Activated CD4-positive, alpha-beta T cell treated with anti-CD3 and anti-CD28 coated beads for 36 hours (primary cell): ENCODE measurements at regions not wholly inside any gene's neighbourhood (a gene's known extent, or its start where the extent isn't known, plus 50 kb on each side); places are given as distances from the start of the nearest gene placed in this dataset.
"Not testable (repeated sequence)": the region's sequence is repeated elsewhere in the genome, so short reads cannot be mapped to it uniquely, and the experiment has no call there.

Experiments used
- ATAC-seq: fragments of 200-7000 bp; cut with Tn5 transposase; one replicate; pipeline ENCODE4 v1.10.0; 2021; ENCODE audit warnings: mild to moderate bottlenecking, moderate library complexity
- CTCF ChIA-PET: fragments of 350-600 bp; sonication (Branson Sonifier 250); formaldehyde crosslinking; loops from one replicate; lab custom pipeline; 2021; ENCODE audit warnings: antibody characterized with exemption; lab: Charles Lee
- POLR2A ChIA-PET: fragments of 350-600 bp; sonication (Branson Sonifier 250); formaldehyde crosslinking; loops from one replicate; lab custom pipeline; 2021; ENCODE audit warnings: antibody characterized with exemption, inconsistent platforms; lab: Charles Lee
- DNase-seq: peaks from one replicate; pipeline ENCODE4 v3.0.0-alpha.2; 2020
- H3K27ac Mint-ChIP-seq: one replicate; pipeline ENCODE4 v1.8.0; 2021; ENCODE audit warnings: mixed read lengths
- H3K27me3 Mint-ChIP-seq: one replicate; pipeline ENCODE4 v1.8.0; 2021; ENCODE audit warnings: mixed read lengths
- H3K36me3 Mint-ChIP-seq: one replicate; pipeline ENCODE4 v1.8.0; 2021; ENCODE audit warnings: low read depth, mixed read lengths
- H3K4me1 Mint-ChIP-seq: one replicate; pipeline ENCODE4 v1.8.0; 2021; ENCODE audit warnings: mixed read lengths
- H3K4me3 Mint-ChIP-seq: one replicate; pipeline ENCODE4 v1.8.0; 2021; ENCODE audit warnings: mild to moderate bottlenecking, moderate library complexity, mixed read lengths
- H3K9me3 Mint-ChIP-seq: one replicate; pipeline ENCODE4 v1.8.0; 2021; ENCODE audit warnings: low read depth, mixed read lengths
- intact Hi-C, 2 experiments: fragments of 100-400 bp; cut with DNase I in 1 of 2; cut with micrococcal nuclease in 1 of 2; formaldehyde crosslinking; loops; one replicate each; pipeline versions ENCODE4 v1.14.2 to v1.15.1; 2022 to 2024; cut with DNase I, micrococcal nuclease

GRCh38 chr5:82425591-82425990 lies 147.4 kb upstream of the RPS23 start:
- DNase-seq (no peak), ATAC-seq (no peak)
- ChIA-PET CTCF (interaction anchor here (0.8 kb wide), 1 partner anchor 25 kb away, joined by 3 read pairs; no protein-coding TSS in a partner anchor), POLR2A (no interaction called here)
- Mint-ChIP-seq H3K27me3 (no peaks in the 10 kb centered on the region), H3K36me3 (no peaks in the 10 kb centered on the region), H3K4me1 (no peaks in the 10 kb centered on the region), H3K27ac (no peak overlapping the region), H3K9me3 (no peaks in the 10 kb centered on the region), H3K4me3 (no peak overlapping the region)
- intact Hi-C loops, result no loop called here

- H3K4me3 Mint-ChIP-seq, result no peak overlapping the region
- intact Hi-C loops, result no loop called here
- no peak for ATAC-seq
- no peak for DNase-seq
- H3K4me1 Mint-ChIP-seq, result no peaks in the 10 kb centered on the region
- POLR2A ChIA-PET, result no interaction called here
- H3K9me3 Mint-ChIP-seq, result no peaks in the 10 kb centered on the region
- H3K36me3 Mint-ChIP-seq, result no peaks in the 10 kb centered on the region
- H3K27ac Mint-ChIP-seq, result no peak overlapping the region
- no peaks in the 10 kb centered on the region for H3K27me3 Mint-ChIP-seq
- CTCF ChIA-PET, result no interaction called here
These were observed 146.1 kb upstream of the RPS23 start for GRCh38 chr5:82424211-82424610.

GRCh38 chr5:82422751-82423181 lies 144.6 kb upstream of the RPS23 start:
- CTCF ChIA-PET, result no interaction called here
- Mint-ChIP-seq H3K9me3 (no peaks in the 10 kb centered on the region), H3K36me3 (no peaks in the 10 kb centered on the region), H3K27me3 (no peaks in the 10 kb centered on the region), H3K27ac (no peak overlapping the region), H3K4me3 (no peak overlapping the region), H3K4me1 (no peaks in the 10 kb centered on the region)
- POLR2A ChIA-PET, result no interaction called here
- DNase-seq (no peak), ATAC-seq (no peak)
- intact Hi-C loops, result no loop called here

- POLR2A ChIA-PET, result no interaction called here
- H3K27ac Mint-ChIP-seq, result no peak overlapping the region
- no peaks in the 10 kb centered on the region for H3K9me3 Mint-ChIP-seq
- no peaks in the 10 kb centered on the region for H3K4me1 Mint-ChIP-seq
- H3K4me3 Mint-ChIP-seq, result no peak overlapping the region
- no peak for DNase-seq
- no peaks in the 10 kb centered on the region for H3K36me3 Mint-ChIP-seq
- CTCF ChIA-PET, result interaction anchor here (0.9 kb wide), 1 partner anchor 11 kb away, joined by 3 read pairs; no protein-coding TSS in a partner anchor
- intact Hi-C loops, result no loop called here
- ATAC-seq, result peak; percentile 51
- no peaks in the 10 kb centered on the region for H3K27me3 Mint-ChIP-seq
These were observed 144.0 kb upstream of the RPS23 start for GRCh38 chr5:82422001-82422740.

- CTCF ChIA-PET, result interaction anchor here (0.9 kb wide), 1 partner anchor 10 kb away, joined by 3 read pairs; no protein-coding TSS in a partner anchor
- ATAC-seq (no peak), DNase-seq (no peak)
- no peaks in the 10 kb centered on the region for H3K4me1 Mint-ChIP-seq
- no peaks in the 10 kb centered on the region for H3K27me3 Mint-ChIP-seq
- no peak overlapping the region for H3K27ac Mint-ChIP-seq
- no peak overlapping the region for H3K4me3 Mint-ChIP-seq
- intact Hi-C loops, result no loop called here
- POLR2A ChIA-PET, result no interaction called here
- H3K9me3 Mint-ChIP-seq, result no peaks in the 10 kb centered on the region
- H3K36me3 Mint-ChIP-seq, result no peaks in the 10 kb centered on the region
These were observed 143.0 kb upstream of the RPS23 start for GRCh38 chr5:82421119-82421518.

- intact Hi-C loops, result not testable (repeated sequence)
These were observed 142.4 kb upstream of the RPS23 start for GRCh38 chr5:82420524-82420923.

GRCh38 chr5:82419559-82420332 lies 141.6 kb upstream of the RPS23 start:
- ATAC-seq, result no peak
- H3K4me3 Mint-ChIP-seq, result no peak overlapping the region
- H3K27ac Mint-ChIP-seq, result no peak overlapping the region
- no peak for DNase-seq
- H3K27me3 Mint-ChIP-seq, result no peaks in the 10 kb centered on the region
- no peaks in the 10 kb centered on the region for H3K4me1 Mint-ChIP-seq
- intact Hi-C loops, result no loop called here
- H3K9me3 Mint-ChIP-seq, result no peaks in the 10 kb centered on the region
- ChIA-PET POLR2A (no interaction called here), CTCF (interaction anchor here (0.8 kb wide), 1 partner anchor 67 kb away, joined by 5 read pairs; no protein-coding TSS in a partner anchor)
- no peaks in the 10 kb centered on the region for H3K36me3 Mint-ChIP-seq

More at GRCh38 chr5:82420524-82420923, 142.4 kb upstream of the RPS23 start:
- H3K27me3 Mint-ChIP-seq, H3K27ac Mint-ChIP-seq, H3K4me3 Mint-ChIP-seq, H3K9me3 Mint-ChIP-seq, H3K36me3 Mint-ChIP-seq, DNase-seq, POLR2A ChIA-PET, ATAC-seq, H3K4me1 Mint-ChIP-seq: not testable (repeated sequence)
- CTCF ChIA-PET, result interaction anchor here (0.8 kb wide), 1 partner anchor 68 kb away, joined by 5 read pairs; no protein-coding TSS in a partner anchor

- POLR2A ChIA-PET, result no interaction called here
- CTCF ChIA-PET, result no interaction called here
- Mint-ChIP-seq H3K4me1 (no peaks in the 10 kb centered on the region), H3K27ac (no peak overlapping the region), H3K4me3 (no peak overlapping the region), H3K36me3 (no peaks in the 10 kb centered on the region), H3K27me3 (no peaks in the 10 kb centered on the region), H3K9me3 (no peaks in the 10 kb centered on the region)
- intact Hi-C loops, result no loop called here
- DNase-seq (no peak), ATAC-seq (no peak)
These were observed 140.4 kb upstream of the RPS23 start for GRCh38 chr5:82418608-82418950.

- DNase-seq, result no peak
- no peak overlapping the region for H3K27ac Mint-ChIP-seq
- intact Hi-C loops, result no loop called here
- no peaks in the 10 kb centered on the region for H3K9me3 Mint-ChIP-seq
- H3K27me3 Mint-ChIP-seq, result no peaks in the 10 kb centered on the region
- CTCF ChIA-PET, result no interaction called here
- no peak for ATAC-seq
- H3K36me3 Mint-ChIP-seq, result no peaks in the 10 kb centered on the region
- POLR2A ChIA-PET, result no interaction called here
- H3K4me3 Mint-ChIP-seq, result no peak overlapping the region
- H3K4me1 Mint-ChIP-seq, result no peaks in the 10 kb centered on the region
These were observed 139.8 kb upstream of the RPS23 start for GRCh38 chr5:82417776-82418607.

GRCh38 chr5:82416512-82416911 lies 138.4 kb upstream of the RPS23 start:
- H3K4me3 Mint-ChIP-seq, result no peak overlapping the region
- no peak for DNase-seq
- no peak for ATAC-seq
- H3K36me3 Mint-ChIP-seq, result no peaks in the 10 kb centered on the region
- ChIA-PET POLR2A (no interaction called here), CTCF (no interaction called here)
- H3K9me3 Mint-ChIP-seq, result no peaks in the 10 kb centered on the region
- intact Hi-C loops, result no loop called here
- H3K4me1 Mint-ChIP-seq, result no peaks in the 10 kb centered on the region
- no peaks in the 10 kb centered on the region for H3K27me3 Mint-ChIP-seq
- H3K27ac Mint-ChIP-seq, result no peak overlapping the region

GRCh38 chr5:82414041-82414388 lies 135.9 kb upstream of the RPS23 start:
- no peak for DNase-seq
- Mint-ChIP-seq H3K9me3 (no peaks in the 10 kb centered on the region), H3K36me3 (no peaks in the 10 kb centered on the region), H3K4me3 (no peak overlapping the region), H3K4me1 (no peaks in the 10 kb centered on the region), H3K27me3 (no peaks in the 10 kb centered on the region), H3K27ac (no peak overlapping the region)
- intact Hi-C loops, result no loop called here
- ATAC-seq, result no peak
- CTCF ChIA-PET, result interaction anchor here (0.6 to 1.2 kb wide), 3 partner anchors 19 to 154 kb away, joined by 3 to 5 read pairs (median 3); no protein-coding TSS in a partner anchor
- POLR2A ChIA-PET, result no interaction called here
